GM19099 (cell line): ENCODE measurements at regions not wholly inside any gene's neighbourhood (a gene's known extent, or its start where the extent isn't known, plus 50 kb on each side); places are given as distances from the start of the nearest gene placed in this dataset.

Experiments used
- POLR2A ChIP-seq: IDR thresholded peaks from 3 replicates; pipeline ENCODE4 v1.6.1; 2011; ENCODE audit warnings: low read depth; ENCODE audit not compliant: insufficient read length; ENCODE audit errors: extremely low read depth

- TF ChIP-seq POLR2A: no peak
Measured at GRCh38 chr7:94095316-94096009, 91.3 kb upstream of the BET1 start.

DNA sequence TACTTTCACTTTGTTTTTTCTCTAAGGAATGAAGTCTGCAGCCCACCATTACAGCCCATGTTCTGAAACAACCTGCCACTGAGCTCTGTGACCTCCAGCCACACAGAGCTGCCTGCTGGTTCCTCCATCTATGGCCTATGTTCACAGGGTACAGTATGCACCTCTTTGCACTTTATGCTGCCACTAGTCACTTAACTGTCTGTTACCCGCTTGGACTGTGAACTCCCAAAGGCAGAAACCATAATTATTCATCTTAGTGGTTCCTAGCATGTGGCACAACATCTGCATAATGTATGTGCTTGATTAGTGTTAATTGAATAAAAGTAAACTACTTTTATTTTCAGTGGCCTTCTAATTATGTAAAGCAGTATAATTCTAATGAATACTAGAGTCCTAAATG lies 95.5 kb upstream of the BET1 start:
- TF ChIP-seq POLR2A: no peak

DNA sequence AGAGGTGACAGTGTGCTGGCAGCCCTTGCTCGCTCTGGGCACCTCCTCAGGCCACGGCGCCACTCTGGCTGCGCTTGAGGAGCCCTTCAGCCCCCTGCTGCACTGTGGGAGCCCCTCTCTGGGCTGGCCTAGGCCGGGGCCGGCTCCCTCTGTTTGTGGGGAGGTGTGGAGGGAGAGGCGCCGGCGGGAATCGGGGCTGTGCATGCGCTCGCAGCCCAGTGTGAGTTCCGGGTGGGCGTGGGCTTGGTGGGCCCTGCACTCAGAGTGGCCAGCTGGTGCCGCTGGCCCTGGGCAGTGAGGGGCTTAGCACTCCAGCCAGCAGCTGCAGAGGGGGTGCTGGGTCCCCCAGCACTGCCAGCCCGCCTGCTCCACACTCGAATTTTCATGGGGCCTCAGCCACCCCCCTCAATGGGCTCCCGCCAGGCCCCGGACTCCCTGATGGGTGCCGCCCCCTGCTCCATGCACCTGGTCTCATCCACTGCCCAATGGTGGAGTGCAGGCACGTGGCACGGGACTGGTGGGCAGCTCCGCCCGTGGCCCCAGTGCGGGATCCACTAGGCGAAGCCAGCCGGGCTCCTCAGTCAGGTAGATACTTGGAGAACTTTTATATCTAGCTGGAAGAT lies 96.7 kb upstream of the BET1 start:
- no peak for TF ChIP-seq POLR2A

- no peak for TF ChIP-seq POLR2A
Measured at GRCh38 chr7:94104301-94104700, 100.1 kb upstream of the BET1 start.

DNA sequence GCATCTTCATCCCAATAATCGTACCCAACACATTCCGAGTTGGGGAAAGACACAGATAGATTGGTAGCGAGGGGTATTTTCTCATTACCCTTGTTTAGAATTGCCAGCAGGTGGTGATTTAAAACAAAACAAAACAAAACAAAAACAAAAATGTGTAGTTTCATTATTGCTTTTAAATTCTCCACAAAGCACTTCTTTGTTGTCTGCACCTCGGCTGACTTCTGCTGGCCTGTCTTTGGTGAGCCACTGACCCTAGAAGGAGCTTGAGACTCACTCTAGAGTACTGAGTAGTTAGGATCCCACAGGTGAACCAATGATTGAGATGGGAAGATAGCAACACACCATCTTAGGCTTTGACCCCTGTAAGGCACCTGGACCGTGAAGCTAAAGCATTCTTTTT lies 105.4 kb upstream of the BET1 start:
- no peak for TF ChIP-seq POLR2A

GRCh38 chr7:94111009-94111408 lies 106.9 kb upstream of the BET1 start:
- no peak for TF ChIP-seq POLR2A

- no peak for TF ChIP-seq POLR2A
Measured at GRCh38 chr7:94115316-94115715, 111.2 kb upstream of the BET1 start.

- no peak for TF ChIP-seq POLR2A
Measured at GRCh38 chr7:94123136-94123535, 119.0 kb upstream of the BET1 start.

GRCh38 chr7:94127026-94127425 lies 122.9 kb upstream of the BET1 start:
- no peak for TF ChIP-seq POLR2A

- no peak for TF ChIP-seq POLR2A
Measured at GRCh38 chr7:94128072-94128471, 123.9 kb upstream of the BET1 start.

DNA sequence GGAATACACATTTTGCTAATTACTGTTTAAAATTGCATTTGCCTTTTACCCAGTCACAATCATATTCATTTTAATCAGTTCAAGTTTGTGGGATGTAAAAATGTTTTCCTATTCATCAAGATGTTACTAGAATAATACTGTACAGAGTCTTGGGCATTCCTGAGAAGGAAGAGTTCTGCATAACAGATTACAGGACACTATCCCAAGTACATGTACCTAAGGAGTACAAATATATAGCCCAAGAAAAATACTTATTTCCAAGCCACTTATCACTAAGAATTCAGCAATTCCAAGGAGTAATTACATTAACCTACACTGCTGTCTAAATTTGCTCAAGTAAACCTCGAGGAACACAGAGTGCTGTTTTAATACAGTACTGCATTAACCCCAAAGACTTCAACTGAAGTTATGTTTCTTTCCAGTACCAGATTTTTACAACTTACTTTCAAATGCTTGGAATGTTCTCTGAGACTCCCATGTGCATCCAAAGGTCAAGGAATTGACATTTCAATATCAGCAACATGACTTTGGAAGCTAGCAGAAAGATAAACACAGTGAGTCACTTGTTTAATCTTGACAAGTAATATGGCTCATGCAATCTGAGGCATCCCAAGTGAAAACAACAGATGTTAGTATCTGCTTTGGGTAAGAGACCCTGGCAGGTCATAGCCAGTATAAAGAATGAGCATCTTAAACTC lies 125.4 kb upstream of the BET1 start:
- no peak for TF ChIP-seq POLR2A

- no peak for TF ChIP-seq POLR2A
Measured at GRCh38 chr7:94130716-94131115, 126.6 kb upstream of the BET1 start.

- no peak for TF ChIP-seq POLR2A
Measured at GRCh38 chr7:94133460-94133859, 129.3 kb upstream of the BET1 start.

DNA sequence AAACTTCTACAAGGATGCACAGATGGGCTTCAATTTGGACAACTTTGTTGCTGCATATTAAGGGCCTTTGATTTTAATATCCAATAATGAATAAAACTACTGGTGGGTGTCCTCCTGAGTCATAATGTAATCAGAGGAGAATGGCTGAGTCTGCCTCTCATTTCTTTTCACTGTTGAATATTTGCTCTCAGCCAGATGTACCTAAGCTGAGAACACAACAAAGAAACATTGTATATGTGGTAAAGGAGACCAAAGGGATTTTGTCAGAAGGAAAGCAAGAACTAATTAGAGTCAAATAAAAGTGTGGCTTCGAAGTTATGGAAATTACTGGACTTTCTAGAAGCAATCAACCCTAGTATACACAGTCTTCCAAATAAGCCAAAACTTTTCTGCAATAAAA lies 131.0 kb upstream of the BET1 start:
- no peak for TF ChIP-seq POLR2A

- TF ChIP-seq POLR2A: no peak
Measured at GRCh38 chr7:94142281-94142680, 138.1 kb upstream of the BET1 start.

DNA sequence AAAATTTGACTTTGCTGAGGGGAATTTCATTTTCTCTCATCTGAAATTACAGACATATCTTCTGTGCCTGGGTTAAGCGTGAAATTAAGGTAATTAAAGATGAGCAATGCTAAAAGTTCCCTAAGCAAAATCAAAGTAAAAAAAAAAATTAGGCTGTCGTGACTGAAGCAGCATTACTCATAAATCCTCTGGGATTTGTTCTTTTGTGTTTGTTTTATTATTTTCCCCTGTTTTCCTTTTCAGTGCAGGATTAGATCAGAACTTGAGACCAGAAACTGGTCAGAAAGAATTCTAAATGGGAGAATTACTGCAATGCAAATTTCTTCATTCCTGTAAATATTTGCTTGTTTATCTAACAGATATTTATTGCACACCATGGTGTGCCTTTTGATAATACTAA lies 141.4 kb upstream of the BET1 start:
- TF ChIP-seq POLR2A: no peak
